GM03348 (cell line): ENCODE measurements at regions not wholly inside any gene's neighbourhood (a gene's known extent, or its start where the extent isn't known, plus 50 kb on each side); places are given as distances from the start of the nearest gene placed in this dataset.
A peak's percentile ranks its signal among the peaks of the same experiment; 100 is the strongest.

Experiments used
- DNase-seq: peaks from one replicate; pipeline ENCODE4 v3.0.0; 2012; ENCODE audit warnings: low spot score

DNA sequence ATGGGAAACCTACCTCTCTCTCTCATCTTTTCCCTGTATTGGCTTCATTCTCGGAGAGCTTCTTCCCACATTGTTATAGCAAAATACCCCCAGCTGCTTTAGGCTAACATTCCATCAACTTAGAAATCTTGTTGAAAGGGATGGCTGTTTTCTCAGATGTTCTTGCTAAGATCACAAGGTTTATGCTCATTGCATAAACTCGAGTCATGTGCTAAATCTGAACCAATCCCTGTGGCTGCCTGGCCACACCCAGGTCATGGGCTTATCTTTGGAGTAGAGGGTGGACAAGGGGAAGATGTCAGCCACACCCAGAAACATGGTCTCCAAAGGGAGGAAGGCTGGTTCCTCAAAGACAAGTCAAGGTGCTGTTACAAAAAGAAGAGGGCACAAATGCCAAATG lies 150.6 kb upstream of the UMPS start:
- no peak for DNase-seq

DNA sequence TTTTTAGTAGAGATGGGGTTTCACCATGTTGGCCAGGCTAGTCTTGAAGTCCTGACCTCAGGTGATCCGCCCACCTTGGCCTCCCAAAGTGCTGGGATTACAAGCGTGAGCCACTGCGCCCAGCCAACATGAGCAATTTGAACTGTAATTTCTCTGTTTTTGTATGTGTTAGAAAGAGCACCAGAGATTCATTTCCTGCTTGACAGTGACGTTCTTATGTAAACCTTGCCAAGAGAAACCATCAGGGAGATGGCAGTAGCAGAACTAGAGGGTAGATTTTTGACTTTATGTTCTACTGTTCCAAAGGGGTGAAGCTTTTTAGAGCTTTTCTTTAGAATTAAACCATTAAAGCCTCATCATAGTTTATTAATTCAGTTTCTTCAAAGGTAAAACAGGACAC lies 148.1 kb upstream of the UMPS start:
- DNase-seq = no peak

DNA sequence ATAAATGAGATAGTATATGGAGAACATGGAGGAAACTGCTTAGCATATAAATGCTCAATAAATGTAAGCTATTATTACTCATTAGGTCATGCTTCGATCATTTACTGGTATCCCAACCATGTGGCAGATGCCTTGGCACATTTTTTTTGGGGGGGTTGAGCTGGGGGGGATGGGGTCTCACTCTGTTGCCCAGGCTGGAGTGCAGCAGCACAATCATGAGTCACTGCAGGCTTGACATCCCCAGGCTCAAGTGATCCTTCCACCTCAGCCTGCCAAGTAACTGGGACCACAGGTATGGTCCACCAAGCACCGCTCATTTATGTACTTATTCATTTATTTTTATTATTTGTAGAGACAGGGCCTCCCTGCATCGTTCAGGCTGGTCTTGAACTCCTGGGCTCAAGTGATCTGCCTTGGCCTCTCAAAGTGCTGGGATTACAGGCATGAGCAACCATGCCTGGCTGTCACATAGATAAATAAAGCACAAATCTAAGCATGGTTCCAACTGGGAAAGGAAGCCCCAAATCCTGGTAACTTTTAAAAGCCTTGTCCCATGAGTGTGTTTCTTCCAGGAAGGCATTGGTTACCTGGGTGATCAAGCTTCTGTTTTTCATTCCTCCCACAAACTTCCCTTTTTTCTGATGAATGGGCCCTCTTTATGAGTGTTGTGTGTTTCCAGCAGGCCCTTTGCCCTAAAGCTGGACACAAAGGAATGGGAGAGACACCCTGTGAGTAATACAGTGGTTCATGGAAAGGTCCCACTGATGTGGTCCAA lies 147.4 kb upstream of the UMPS start:
- no peak for DNase-seq

GRCh38 chr3:124584245-124584551 lies 146.1 kb upstream of the UMPS start:
- DNase-seq = no peak

- peak; percentile 70 for DNase-seq
These were observed 145.5 kb upstream of the UMPS start for GRCh38 chr3:124584552-124585391.

- DNase-seq = no peak
These were observed 143.9 kb upstream of the UMPS start for GRCh38 chr3:124586126-124587052.

- no peak for DNase-seq
These were observed 143.2 kb upstream of the UMPS start for GRCh38 chr3:124587053-124587408.

GRCh38 chr3:124588036-124588435 lies 142.2 kb upstream of the UMPS start:
- no peak for DNase-seq

GRCh38 chr3:124588794-124589193 lies 141.5 kb upstream of the UMPS start:
- no peak for DNase-seq

GRCh38 chr3:124591699-124592098 lies 138.6 kb upstream of the UMPS start:
- DNase-seq = no peak

GRCh38 chr3:124592658-124593441 lies 137.4 kb upstream of the UMPS start:
- no peak for DNase-seq

DNA sequence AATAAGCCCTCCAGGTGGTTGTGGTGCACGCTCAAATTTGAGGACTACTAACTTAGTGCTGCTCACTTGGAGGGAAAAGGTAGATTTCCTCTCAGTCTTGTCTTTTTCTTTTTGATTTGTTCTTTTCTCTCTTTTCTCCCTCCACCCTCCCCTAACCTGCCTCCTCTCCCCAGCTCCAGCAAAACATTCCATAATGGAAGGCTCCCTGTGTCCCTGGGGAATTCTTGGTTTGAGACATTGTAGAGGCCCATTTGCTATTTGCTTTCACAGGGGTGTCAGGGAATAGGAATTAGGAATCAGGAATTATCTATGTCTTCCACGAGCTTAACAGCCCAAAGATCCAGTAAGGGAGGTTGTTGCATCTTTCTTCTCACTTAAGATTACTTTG lies 136.8 kb upstream of the UMPS start:
- DNase-seq = no peak

GRCh38 chr3:124594581-124594980 lies 135.7 kb upstream of the UMPS start:
- DNase-seq = no peak

- DNase-seq = no peak
These were observed 133.0 kb upstream of the UMPS start for GRCh38 chr3:124597273-124597672.

DNA sequence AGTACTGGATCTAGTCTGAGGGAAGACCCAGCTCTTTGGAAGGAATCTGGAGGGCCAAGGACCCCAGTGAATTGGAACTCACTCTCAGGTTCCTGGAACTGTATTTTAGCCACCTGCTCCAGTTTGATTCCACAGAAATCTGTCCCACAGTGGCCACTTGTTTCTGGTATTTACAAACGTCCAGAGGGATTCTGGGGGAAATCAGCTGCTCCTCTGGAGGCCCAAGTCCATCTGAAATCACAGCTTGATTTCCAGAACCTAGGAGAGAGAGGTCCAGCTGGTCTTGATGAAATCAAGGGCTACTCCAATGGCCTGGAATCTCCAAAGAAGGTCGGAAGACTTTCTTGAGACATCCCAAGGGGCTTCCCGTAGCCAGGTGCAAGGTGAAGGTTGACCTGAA lies 132.3 kb upstream of the UMPS start:
- no peak for DNase-seq

DNA sequence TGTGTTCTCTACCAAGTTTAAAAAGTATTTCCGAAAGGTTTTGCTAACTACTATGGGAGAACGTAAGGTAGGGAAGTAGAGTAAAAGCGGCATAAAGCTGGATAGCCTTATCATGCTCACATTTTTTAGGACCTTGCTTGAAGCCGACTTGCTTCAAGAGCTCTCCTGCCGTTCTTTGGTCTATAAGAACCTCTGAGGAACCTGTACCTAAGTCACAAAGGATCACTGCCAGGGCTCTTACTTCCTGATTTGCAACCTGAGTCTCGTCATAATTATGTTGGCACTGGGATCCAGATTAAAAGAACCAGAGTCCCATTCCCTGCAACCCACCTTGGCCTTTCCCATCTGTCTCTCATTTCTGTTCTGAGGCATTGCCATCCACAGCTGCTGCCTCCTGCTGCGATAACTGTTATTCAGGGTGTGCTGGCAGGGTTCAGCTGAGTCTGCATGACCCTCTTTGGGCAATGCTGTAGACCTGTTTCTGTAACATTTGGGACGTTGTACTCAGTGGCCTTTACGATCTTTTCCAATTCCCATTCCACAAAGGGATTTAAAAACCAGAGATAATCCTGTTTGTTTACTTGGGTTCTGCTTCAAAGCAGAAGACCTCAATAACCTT lies 131.0 kb upstream of the UMPS start:
- DNase-seq = no peak

DNA sequence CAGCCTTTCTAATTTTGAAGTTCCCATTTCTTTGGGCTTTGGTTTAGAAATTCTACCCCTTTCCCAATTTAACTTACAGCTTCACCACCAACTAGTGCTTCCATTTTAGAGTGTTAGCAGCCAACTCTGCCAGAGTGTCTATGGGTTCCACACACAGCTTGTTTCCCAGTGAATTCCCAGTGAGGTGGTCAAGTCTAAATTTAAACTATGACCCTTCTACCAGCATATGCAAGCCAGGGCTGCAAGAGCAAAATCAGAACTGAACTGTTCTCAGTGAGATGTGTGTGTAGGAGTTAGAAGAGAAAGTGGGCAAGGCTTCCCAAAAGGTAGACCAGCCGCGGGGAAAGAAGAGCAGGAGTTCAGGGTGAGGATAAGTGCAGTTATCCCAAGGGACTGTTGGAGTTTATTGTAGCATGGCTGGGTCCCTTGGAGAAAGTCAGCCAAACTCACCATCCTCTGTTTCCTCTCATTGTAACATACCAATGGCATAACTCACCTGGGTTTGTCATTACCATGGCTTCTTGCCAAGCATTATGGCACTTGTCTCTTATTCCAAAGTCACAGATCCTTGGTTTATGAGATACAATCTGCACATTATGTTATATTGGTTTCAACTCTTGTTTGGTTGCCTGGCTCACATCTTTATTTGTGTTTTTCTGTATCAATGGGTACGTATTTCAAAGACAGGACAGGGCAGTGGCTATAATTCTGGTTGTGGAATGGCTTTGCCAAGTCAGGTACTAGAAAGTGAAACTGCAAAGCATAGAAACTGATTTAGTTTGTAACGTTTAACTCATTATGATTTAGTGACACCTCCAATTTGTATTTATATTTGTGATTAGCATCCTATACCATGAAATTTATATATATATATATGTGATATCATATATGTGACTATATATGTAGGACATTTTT lies 130.2 kb upstream of the UMPS start:
- DNase-seq = no peak

- DNase-seq = no peak
These were observed 129.5 kb upstream of the UMPS start for GRCh38 chr3:124600765-124601164.

GRCh38 chr3:124601190-124601589 lies 129.1 kb upstream of the UMPS start:
- DNase-seq = no peak

DNA sequence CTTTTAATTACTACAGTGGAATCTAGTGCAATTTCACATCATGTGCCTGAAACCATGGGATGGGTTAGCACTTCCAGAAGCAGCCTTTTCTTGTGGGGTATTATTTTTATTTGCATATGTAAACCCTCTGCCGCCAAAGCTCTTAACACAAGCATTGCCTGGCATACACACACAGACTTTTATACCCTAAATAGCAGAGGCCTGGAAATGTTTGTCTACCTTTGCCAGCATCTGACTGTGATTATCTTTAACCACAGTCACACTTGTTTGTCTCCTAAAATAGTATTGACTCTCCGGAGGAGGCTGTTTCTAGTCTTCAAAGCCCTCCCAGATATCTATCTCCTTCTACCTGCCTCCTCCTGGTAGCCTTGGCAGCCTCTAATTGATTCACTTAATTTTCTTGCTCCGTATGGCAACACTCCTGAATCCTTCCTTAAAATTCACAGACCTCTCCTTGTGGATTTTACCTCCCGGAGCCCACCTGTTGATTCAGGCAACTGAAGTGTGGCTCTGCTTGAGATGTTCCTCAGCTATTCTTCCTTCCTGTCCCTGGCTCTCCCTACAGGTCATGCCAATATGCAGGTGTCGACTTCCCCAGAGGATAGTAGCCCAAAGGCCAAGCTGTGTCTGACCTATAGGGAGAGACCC lies 127.1 kb upstream of the UMPS start:
- DNase-seq = no peak
